Type B pancreatic cell (in vitro differentiated cells): ENCODE measurements at regions not wholly inside any gene's neighbourhood (a gene's known extent, or its start where the extent isn't known, plus 50 kb on each side); places are given as distances from the start of the nearest gene placed in this dataset.

ENCODE experiments used
- DNase-seq: peaks from one replicate; pipeline ENCODE4 v3.0.0; 2021; ENCODE audit warnings: mixed read lengths; ENCODE audit not compliant: unreplicated experiment; ENCODE audit errors: extremely low spot score
- H3K27ac Mint-ChIP-seq: 2 replicates; pipeline ENCODE4 v1.8.0; 2021; ENCODE audit warnings: mild to moderate bottlenecking, mixed read lengths
- H3K27me3 Mint-ChIP-seq: 2 replicates; pipeline ENCODE4 v1.8.0; 2021; ENCODE audit warnings: mixed read lengths
- H3K36me3 Mint-ChIP-seq: 2 replicates; pipeline ENCODE4 v1.8.0; 2021; ENCODE audit warnings: mixed read lengths
- H3K4me1 Mint-ChIP-seq: one replicate; pipeline ENCODE4 v1.8.0; 2021; ENCODE audit warnings: mixed read lengths; ENCODE audit not compliant: unreplicated experiment
- H3K4me3 Mint-ChIP-seq: 2 replicates; pipeline ENCODE4 v1.8.0; 2021; ENCODE audit warnings: mild to moderate bottlenecking, mixed read lengths
- H3K9me3 Mint-ChIP-seq: 2 replicates; pipeline ENCODE4 v1.8.0; 2021; ENCODE audit warnings: mixed read lengths
- CTCF ChIP-seq: fragments of 200-600 bp; sonication (generic); conservative IDR thresholded peaks from 2 replicates; pipeline ENCODE4 v1.5.0; 2021; ENCODE audit warnings: antibody characterized with exemption, mild to moderate bottlenecking

GRCh38 chr2:12970861-12971260, 254.1 kb downstream of the TRIB2 start:
- DNase-seq = no peak
- H3K4me3 Mint-ChIP-seq = no peak overlapping the region

GRCh38 chr2:12971581-12972365, 255.0 kb downstream of the TRIB2 start:
- Mint-ChIP-seq H3K4me3 (no peak overlapping the region), H3K36me3 (no peaks in the 10 kb centered on the region), H3K4me1 (peaks cover 9% of the 10 kb centered on the region), H3K9me3 (no peaks in the 10 kb centered on the region), H3K27ac (no peak overlapping the region), H3K27me3 (peaks cover 4% of the 10 kb centered on the region)
- TF ChIP-seq CTCF = no peak
- no peak for DNase-seq

More at GRCh38 chr2:12970861-12971260, 254.1 kb downstream of the TRIB2 start:
- H3K9me3 Mint-ChIP-seq = no peaks in the 10 kb centered on the region
- H3K4me1 Mint-ChIP-seq = peaks cover 9% of the 10 kb centered on the region
- H3K36me3 Mint-ChIP-seq = no peaks in the 10 kb centered on the region
- H3K27ac Mint-ChIP-seq = no peak overlapping the region
- H3K27me3 Mint-ChIP-seq = peaks cover 4% of the 10 kb centered on the region
- no peak for TF ChIP-seq CTCF

GRCh38 chr2:12978066-12978835, 261.5 kb downstream of the TRIB2 start:
- H3K9me3 Mint-ChIP-seq = no peaks in the 10 kb centered on the region

GRCh38 chr2:12979066-12979465, 262.3 kb downstream of the TRIB2 start:
- Mint-ChIP-seq H3K27ac (no peak overlapping the region), H3K4me1 (peaks cover 24% of the 10 kb centered on the region), H3K9me3 (no peaks in the 10 kb centered on the region), H3K36me3 (no peaks in the 10 kb centered on the region), H3K4me3 (no peak overlapping the region), H3K27me3 (no peaks in the 10 kb centered on the region)
- DNase-seq = no peak
- TF ChIP-seq CTCF = no peak

More at GRCh38 chr2:12978066-12978835, 261.5 kb downstream of the TRIB2 start:
- peaks cover 24% of the 10 kb centered on the region for H3K4me1 Mint-ChIP-seq
- no peaks in the 10 kb centered on the region for H3K36me3 Mint-ChIP-seq
- no peak for TF ChIP-seq CTCF
- no peaks in the 10 kb centered on the region for H3K27me3 Mint-ChIP-seq
- no peak for DNase-seq
- no peak overlapping the region for H3K27ac Mint-ChIP-seq
- no peak overlapping the region for H3K4me3 Mint-ChIP-seq

- no peak for TF ChIP-seq CTCF
- Mint-ChIP-seq H3K36me3 (no peaks in the 10 kb centered on the region), H3K27me3 (no peaks in the 10 kb centered on the region), H3K9me3 (no peaks in the 10 kb centered on the region), H3K4me1 (peaks cover 24% of the 10 kb centered on the region), H3K4me3 (no peak overlapping the region), H3K27ac (no peak overlapping the region)
- DNase-seq = no peak
Measured at GRCh38 chr2:12980817-12981216, 264.1 kb downstream of the TRIB2 start.
